ENCODE measurements at regions not wholly inside any gene's neighbourhood (a gene's known extent, or its start where the extent isn't known, plus 50 kb on each side); places are given as distances from the start of the nearest gene placed in this dataset.

GRCh38 chr13:75145927-75146326 is 336.0 kb downstream of the TBC1D4 start:
- TF ChIP-seq RFX5 (IDR thresholded peaks at IDR 0.05; ENCODE audit: low read length) (no peak), CTCF (IDR thresholded peaks at IDR 0.05) (no peak), REST (IDR thresholded peaks at IDR 0.05; ENCODE audit: low read depth, low read length) (no peak), POLR2AphosphoS5 (IDR thresholded peaks at IDR 0.05; ENCODE audit: low read depth, low read length) (no peak), EZH2phosphoT487 (IDR thresholded peaks at IDR 0.05; ENCODE audit: borderline replicate concordance, low read depth) (no peak), GABPA (IDR thresholded peaks at IDR 0.05; ENCODE audit: low read depth) (no peak), JUND (IDR thresholded peaks at IDR 0.05) (no peak), TAF1 (IDR thresholded peaks at IDR 0.05; ENCODE audit: borderline replicate concordance, low read depth, low read length) (no peak)
